Stimulated activated CD4-positive, alpha-beta T cell treated with anti-CD3 and anti-CD28 coated beads, Interleukin-1b, Interleukin-23, amount 100 ng/mL, for 48 hours (primary cell): ENCODE measurements at regions not wholly inside any gene's neighbourhood (a gene's known extent, or its start where the extent isn't known, plus 50 kb on each side); places are given as distances from the start of the nearest gene placed in this dataset.
"Not testable (repeated sequence)": the region's sequence is repeated elsewhere in the genome, so short reads cannot be mapped to it uniquely, and the experiment has no call there.

ENCODE experiments used
- DNase-seq: peaks from one replicate; pipeline ENCODE4 v3.0.0-alpha.2; 2020

DNA sequence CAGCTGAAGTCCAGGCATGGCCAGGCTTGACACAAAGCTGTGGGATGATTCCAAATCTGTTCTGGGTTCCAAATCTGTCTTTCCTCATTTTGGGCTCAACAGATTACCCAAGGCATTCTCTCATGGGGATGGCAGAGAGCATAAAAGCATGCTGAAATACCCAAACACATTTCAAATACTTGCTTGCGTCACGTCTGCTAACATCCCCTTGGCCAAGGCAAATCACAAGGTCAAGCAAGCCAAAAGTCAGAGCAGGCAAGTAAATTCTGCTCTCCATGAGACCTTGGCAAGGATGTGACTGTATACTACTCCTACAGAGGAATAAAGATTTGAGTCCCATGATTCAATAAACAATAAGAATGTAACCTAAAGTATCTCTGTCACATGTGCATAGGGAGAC lies 306.7 kb downstream of the EPB41L4A start:
- no peak for DNase-seq

DNA sequence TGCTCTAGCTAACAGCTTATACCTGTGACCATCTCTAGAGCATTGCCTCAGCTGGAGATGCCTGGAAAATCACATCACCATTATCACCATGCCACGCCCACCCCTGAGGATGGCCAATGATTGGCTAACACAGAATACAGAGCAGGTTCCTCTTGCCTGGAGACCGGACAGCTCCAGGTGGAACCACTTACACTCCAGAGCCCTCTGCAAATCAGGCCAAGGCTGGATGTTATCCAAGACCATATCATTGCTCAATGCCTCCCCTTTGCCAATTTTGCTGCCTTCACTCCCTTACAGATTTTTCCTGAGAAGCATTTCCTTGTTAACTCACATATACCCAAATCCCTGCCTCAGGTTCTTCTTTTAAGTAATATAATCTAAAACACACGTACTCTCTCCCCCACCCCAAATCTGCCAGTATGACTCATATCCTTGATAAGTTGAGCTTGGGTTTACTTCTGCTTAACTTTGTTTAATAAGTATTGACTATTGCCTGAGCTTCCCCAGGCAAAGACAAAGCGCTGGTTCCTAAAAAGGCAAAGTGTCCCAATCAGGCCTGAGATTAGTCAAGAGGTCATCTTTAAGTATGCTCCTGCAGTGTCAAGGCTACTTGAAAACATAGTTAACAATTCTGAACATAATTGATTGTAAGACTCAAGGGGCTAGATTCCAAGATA lies 309.6 kb downstream of the EPB41L4A start:
- no peak for DNase-seq

DNA sequence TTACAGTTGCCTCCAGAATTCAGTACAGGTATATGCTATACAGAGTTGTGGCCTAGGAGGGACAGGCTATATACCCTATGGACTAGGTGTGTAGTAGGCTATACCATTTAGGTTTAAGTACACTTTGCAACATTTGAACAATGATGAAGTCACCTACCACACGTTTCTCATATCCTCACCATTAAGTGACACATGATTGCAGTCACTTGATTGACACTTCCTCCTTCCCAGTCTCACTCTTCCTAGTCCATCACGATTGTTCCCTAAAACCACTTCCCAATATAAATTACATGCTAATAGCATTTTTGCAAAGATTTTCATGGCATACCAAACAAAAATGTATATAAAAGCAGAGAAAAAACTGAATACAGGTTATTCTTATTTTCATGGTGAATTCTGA lies 312.2 kb downstream of the EPB41L4A start:
- no peak for DNase-seq

DNA sequence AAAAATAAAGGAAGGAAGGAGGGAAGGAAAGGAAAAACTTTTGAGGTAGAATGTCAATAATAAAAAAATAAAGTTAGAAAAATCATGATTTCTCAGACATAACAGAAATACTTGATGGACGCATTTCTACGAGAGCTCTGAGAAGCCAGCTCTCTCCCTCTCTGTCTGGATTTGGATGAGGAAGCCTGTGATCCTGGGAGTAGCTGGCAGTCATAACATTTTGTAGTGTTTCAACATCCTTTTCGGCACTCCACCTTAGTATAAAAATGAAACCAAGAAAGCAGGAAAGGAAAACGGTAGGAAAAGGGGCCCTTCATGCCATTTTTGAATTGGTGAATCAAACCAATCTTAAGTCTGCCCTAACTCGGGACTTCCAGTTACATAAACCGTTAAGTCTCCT lies 321.3 kb downstream of the EPB41L4A start:
- no peak for DNase-seq

DNA sequence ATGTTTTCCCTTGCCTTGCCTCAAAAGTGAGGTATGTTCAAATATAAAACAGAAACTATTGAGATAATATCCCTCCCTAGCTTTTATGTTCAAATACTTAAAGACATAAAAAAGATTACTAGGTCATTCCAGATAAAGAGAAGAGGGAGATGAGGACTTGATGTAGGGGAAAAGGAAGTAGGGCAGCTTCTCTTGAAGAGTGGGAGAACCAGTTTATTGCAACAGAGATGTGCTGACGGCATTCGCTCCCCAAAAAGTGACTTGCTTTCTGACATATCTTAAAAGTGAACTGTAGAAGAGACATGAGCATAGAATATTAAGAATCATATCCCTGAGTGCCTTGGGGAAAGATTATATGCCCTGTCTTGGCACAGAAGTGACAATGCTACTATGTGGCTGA lies 330.2 kb upstream of the NREP start:
- no peak for DNase-seq

DNA sequence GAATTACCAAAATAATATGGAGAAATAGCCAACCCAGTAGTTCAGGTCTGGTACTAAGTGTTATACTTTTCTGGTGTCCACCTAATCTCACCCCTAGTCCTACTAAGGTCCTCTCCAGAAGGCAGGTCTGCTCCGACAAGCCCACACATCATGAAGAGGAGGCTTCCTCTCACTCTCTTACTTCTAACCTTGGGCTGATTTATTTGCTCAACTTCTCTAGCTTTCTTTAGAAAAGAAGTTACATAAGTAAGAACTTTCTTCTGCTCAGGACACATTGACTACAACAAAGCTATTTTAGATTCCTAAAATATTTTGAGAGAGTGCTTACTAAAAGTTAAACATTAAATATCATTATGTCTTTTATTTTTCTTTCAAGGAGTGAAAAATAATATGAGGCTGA lies 329.7 kb upstream of the NREP start:
- no peak for DNase-seq

DNA sequence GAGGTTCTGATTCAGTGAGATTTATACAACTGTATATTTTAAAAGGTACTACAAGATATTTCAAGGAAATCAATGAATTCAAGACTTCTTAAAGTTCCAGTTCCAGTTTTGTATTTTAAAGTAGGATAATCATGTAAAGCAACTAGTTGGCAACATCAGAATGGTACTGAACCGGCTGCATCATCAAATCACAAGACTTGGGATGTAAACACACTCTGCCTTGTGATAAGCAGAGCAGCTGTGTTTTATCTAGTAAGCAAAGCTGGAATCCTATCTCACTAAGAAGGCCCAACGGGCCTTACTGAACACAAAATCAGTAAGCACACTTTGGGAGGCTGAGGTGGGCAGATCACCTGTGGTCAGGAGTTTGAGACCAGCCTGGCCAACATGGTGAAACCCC lies 327.2 kb upstream of the NREP start:
- DNase-seq: no peak

DNA sequence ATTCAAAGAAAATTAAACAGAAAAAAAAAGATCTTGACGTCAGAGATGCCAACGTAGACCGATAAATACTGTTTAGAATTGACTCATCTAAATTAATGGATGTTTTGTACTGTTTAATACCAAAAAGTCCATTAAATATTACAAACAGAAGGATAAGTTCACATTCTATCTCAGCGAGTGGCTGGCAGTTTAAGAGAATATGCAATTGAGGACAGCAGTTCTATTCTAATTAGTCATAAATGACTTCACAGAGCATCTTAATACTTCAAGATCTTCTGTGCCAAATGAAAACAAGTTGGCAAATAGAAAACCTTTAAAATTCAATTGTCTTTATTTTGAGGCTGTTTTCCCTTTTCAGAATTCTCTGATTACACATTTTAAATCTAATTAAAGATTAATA lies 326.6 kb upstream of the NREP start:
- DNase-seq: no peak

DNA sequence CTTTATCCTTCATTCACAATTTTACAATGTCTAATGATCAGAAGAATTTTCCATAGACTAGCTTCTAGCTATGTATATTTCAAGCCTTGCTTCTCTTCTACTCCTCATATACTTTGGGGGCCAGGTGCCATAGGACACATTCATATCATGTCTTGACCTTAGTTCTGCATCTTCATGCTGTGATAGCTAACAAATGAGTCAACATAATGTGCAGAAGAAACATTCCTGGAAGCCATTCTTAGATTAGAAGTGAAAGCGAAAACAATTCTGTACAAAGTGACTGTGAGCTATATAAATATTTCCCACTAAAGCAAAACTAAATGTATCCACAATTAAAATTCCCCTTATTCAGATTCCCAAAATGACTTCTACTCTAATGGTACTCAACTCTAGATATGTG lies 320.2 kb upstream of the NREP start:
- DNase-seq: no peak

DNA sequence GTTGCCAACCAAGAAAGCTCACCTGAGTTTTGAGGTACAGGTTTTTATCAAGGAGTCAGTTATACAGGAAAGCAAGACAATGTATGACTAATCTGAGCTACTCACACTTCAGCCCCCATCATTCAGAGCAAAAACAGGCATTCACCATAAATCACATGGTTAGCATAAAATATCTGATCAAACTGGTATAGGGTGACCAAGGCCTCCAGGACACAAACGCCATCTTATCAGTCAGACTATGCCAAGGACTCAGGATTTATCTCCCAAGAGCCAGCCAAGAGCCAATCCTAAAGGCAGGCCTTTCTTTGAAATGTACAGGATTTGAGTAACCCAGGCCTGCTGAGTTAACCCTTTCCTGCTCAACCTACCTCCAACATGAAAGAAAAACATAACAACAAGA lies 313.0 kb upstream of the NREP start:
- no peak for DNase-seq

DNA sequence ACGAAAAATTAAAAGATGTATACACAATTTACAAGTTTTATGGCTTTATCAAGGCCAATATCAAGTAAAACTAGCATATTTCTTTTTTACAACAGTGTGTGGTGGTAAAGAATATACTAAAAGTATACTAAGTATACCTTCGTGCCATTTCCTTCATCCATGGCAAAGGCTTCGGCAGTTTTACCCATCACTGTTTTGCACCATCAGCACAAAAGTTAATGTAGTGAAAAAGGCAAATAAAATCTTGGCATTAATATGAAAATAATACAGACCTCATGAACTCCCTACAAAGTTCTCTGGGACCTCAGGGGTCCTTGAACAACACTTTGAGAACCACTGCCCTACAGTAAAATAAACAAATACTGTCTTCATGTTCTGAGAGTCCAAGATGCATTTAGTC lies 312.3 kb upstream of the NREP start:
- no peak for DNase-seq

DNA sequence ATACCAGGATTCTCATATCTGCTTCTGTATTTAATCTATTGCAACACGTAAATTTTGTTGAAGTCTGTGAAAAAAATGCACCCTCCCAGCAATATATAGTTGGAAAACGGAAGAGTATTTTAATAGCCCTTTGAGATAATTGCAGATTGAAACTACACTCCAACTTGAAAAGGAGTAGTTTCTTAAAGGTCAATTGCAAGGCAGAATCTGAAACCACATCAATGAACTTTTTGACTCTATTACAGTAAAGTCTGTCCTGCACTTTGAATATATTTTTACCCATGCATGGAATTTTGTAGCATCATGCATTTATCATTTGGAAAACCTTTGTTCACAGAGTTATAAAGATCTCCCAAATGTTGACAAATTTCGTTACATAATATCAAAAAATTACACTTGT lies 311.6 kb upstream of the NREP start:
- no peak for DNase-seq

DNA sequence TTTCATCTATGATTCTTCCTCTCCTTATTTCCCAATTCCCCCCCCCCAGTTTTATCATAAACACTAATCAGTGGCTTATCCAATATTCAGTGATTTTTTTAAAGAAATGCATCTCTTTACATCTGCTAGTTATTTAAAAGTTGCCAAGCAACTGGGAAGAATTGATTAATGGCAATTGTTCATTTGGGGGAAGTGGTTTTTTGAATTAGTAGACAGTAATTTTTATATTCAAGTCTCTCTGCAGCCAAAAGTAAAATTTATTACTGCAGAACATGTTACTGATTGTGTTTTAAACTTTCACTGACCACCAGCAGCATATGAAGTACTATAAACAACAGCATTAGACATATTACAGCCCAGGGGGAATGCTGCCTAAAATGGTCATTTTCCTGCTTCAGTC lies 308.8 kb upstream of the NREP start:
- DNase-seq: no peak

DNA sequence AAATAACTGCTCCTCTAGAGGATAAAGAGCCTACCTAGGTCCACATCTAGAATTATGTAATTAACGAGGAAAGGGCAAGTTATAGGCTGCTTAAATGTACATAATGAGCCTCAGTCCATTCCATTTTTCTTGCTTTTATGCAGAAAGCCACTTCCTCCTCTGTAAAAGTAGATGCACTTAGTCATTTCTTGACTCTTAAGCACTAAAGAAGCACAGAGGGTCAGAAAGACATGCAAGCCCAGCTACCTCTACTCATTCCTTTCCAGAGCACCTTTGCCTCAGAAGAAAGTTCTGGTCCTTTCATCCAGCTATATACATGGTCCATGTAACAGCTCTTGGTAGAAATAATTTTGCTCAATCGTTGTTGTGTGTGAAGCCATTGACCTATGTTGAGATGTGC lies 308.0 kb upstream of the NREP start:
- no peak for DNase-seq

DNA sequence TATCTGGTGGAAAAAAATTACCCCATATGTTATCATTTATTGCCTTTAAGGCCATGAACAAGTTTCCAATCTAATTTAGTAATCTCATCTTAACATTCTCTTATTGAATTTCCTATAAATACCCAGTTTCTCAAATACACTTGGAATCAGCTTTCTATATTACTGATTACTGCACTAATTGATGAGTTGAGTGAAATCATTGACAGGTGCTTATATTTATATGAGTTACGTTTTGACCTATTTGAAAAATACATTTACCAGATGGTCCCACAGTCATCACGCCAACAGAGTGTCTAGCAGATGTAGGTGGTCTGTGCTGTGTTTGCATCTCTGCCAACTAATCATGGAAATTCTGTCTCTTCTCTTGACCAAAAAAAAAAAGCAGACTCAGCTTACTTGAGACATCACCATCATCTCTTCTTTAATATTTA lies 307.3 kb upstream of the NREP start:
- no peak for DNase-seq

DNA sequence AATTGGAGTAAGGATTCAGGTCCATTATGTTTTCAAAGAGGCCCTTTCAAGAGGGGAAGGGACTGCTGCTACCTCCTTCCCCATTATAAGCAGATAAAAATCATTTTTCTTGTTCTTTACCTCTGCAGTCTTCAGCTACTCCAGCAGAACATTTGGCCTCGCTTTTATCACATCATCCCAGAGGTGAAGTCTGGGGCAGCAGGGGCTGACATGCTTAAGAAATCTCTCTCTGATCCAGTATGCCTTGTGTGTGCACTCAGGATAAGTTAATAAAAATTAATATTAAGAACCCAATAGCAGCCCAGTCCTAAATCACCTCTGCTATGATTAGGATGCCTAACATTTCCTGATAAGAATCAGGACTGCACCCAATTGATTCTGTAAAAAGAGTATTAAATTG lies 306.9 kb upstream of the NREP start:
- no peak for DNase-seq

DNA sequence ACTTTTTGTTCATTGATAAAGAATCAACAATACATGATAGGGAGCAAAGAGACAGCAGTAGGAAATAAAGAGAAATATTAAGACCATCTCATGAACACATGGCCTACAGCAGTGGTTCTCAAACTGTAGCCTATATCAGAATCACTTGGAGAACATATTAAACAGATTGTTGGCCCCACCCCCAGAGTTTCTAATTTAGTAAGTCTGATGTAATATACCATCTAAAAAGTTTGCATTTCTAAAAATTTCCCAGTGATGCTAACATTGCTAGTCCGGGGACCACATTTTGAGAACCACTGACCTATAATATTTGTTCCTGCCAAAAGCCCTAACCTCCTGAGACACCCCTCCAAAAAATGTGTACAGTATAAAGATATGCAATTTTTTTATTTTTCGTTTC lies 306.2 kb upstream of the NREP start:
- no peak for DNase-seq

DNA sequence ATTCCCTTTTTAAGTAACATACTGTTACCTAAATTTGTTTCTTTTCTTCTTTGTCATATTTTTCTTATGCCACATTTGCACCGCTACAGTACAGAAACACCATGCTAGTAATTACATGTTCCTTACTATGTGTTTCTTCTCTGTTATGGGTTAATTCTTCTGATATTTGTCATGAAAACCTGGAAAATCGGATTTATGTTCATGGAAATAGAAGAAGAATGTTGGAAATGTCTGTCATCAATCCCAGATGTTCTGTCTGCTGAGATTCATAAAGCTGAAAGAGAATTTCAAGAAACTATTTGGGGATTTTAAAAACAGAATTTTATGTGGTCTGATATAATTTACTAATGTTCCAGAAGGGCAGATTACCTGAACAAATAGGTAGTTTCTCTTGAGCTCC lies 305.2 kb upstream of the NREP start:
- DNase-seq: no peak

DNA sequence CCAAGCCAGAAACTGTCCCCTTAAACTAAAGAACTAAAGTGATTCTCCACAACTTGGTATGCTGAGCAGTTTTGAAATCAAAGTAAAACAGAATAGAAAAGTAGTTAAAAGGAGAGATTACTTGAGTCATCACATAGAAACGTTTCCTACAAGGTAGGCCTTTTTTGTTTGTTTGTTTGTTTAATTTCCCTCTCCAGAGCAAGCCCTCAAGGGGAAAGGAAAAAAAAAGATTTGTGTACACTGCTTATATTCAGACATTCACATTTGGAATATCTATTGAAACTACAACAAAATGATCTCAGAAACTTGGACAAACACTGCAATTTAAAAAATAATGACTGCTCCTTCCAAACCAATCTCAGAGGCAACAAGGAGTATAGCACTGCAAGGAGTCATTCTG lies 304.7 kb upstream of the NREP start:
- DNase-seq: no peak

DNA sequence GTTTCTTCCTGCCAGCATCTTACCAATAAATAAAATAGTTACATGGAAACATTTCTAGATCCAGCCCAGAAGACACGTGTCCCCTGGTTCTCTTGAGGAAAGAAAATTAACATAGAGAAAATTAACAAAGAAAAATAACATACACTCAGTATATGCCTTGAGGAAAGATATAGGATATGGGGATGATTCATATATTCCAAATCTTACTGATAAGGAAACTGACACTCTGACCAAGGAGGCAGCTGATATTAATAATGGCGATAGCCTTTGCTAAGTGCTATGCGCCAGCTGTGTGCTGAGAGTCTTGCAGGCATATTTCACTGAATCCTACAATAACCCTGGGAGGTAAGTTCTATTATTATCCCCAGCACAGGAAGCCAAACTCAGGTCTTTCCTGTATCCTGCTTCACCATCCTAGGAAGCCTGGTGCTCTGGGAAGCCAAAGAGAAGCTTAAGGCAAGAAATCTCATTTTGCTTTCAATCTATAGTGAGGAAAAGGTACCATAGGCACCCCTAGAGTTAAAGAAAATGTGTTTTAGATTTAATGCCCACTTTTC lies 302.7 kb upstream of the NREP start:
- DNase-seq: no peak

DNA sequence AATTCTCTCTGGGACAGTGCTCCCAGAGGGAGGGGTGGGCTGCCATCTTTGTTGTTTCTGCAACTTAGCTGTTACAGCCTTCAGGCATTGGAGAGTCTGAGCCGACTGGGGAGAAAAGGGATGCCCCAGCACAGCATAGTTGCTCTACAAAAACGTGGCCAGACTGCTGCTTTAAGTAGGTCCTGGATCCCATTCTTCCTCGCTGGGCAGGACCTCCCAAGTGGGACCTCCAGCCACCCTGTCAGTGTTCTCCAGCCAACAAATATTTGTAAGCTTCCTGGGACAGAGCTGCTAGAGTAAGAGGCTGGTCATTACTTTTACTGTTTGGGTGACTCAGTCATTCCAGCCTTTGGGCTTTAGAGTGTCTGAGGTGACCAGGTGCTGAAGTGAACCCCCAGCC lies 292.7 kb upstream of the NREP start:
- no peak for DNase-seq

DNA sequence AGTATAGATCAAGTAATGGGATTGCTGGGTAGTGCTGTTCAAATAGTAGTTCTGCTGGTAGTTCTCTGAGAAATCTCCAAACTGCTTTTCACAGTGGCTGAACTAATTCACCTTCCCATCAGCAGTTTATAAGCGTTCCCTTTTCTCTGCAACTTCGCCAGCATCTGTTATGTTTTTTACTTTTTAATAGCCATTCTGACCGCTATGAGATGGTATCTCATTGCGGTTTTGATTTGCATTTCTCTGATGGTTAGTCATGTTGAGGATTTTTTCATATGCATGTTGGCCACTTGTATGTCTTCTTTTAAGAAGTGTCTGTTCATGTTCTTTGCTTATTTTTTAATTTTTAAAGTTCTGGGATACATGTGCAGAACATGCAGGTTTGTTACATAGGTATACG lies 279.2 kb upstream of the NREP start:
- no peak for DNase-seq

DNA sequence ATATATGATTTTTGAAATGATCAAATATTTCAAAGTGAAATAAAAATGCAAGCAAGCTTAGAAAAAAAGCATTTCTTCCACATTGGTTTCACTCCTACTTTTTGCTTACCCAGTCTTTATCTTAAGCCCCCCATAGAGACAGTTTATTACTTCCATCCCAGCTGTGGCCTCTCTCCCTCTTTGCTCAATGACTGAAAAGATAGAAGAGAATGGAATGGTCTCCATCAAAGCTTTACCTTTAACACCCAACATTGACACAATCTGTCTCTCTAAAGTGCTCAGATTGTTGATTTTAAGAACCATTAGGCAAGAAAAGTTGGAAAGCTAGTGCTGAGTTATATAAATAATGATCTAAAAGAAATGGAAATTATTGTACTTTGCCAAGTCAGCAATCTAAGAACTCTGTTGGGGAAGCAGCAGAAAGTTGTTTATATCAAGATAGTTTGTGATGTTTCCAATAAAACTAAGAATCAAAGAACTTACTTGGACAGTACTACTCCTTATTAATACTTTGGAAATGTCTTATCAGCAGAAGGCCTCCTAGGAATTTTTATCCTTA lies 277.5 kb upstream of the NREP start:
- no peak for DNase-seq

DNA sequence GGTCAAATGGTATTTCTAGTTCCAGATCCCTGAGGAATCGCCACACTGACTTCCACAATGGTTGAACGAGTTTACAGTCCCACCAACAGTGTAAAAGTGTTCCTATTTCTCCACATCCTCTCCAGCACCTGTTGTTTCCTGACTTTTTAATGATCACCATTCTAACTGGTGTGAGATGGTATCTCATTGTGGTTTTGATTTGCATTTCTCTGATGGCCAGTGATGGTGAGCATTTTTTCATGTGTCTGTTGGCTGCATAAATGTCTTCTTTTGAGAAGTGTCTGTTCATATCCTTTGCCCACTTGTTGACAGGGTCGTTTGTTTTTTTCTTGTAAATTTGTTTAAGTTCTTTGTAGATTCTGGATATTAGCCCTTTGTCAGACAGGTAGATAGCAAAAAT lies 269.9 kb upstream of the NREP start:
- not testable (repeated sequence) for DNase-seq

DNA sequence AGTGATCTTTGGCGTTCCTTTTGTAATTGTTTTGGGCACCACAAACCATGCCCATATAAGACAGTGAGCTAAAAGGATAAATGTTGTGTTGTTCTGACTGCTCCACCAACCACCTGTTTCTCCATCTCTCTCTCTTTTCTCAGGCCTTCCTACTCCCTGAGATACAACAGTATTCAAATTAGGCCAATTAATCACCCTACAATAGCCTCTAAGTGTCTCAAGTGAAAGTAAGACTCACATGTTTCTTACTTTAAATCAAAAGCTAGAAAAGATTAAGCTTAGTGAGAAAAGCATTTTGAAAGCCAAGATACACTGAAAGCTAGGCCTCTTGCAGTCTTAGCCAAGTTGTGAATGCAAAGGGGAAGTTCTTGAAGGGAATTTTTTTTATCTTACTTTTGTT lies 268.8 kb upstream of the NREP start:
- no peak for DNase-seq
